ENCODE measurements at regions not wholly inside any gene's neighbourhood (a gene's known extent, or its start where the extent isn't known, plus 50 kb on each side); places are given as distances from the start of the nearest gene placed in this dataset.

DNA sequence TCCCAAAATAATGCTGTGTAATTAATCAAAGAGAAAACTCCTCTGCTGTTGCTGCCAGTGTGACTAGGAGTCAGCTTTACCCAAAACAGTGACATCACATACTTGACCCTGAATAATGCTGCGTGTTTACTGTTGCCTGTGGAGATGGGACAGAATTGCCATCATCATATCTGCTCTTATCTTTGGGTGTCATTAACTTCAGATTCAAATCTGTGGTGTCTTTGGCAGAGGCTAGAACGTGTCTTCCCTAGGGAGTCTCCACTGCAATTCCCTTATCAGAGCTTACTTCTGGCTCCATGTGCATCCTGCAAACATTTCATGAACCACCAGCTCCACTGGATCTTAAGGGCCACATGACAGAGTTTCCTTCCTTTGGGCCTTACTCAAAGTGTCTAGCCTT is 88.9 kb upstream of the MRPS30 start:
- TF ChIP-seq, protein P1, sequence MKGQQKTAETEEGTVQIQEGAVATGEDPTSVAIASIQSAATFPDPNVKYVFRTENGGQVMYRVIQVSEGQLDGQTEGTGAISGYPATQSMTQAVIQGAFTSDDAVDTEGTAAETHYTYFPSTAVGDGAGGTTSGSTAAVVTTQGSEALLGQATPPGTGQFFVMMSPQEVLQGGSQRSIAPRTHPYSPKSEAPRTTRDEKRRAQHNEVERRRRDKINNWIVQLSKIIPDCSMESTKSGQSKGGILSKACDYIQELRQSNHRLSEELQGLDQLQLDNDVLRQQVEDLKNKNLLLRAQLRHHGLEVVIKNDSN (IDR thresholded peaks at IDR 0.05) = no peak
- no peak for TF ChIP-seq EP300 (IDR thresholded peaks at IDR 0.05; ENCODE audit: borderline replicate concordance)
- no peak for TF ChIP-seq TCF12 (IDR thresholded peaks at IDR 0.05; ENCODE audit: low read depth)
- no peak for TF ChIP-seq NFIC (IDR thresholded peaks at IDR 0.05)
- no peak for TF ChIP-seq CREB1 (IDR thresholded peaks at IDR 0.05; ENCODE audit: low read depth)
- no peak for TF ChIP-seq EGR1 (IDR thresholded peaks at IDR 0.05)
- TF ChIP-seq CEBPB (IDR thresholded peaks at IDR 0.05) = no peak
- TF ChIP-seq, protein P2, sequence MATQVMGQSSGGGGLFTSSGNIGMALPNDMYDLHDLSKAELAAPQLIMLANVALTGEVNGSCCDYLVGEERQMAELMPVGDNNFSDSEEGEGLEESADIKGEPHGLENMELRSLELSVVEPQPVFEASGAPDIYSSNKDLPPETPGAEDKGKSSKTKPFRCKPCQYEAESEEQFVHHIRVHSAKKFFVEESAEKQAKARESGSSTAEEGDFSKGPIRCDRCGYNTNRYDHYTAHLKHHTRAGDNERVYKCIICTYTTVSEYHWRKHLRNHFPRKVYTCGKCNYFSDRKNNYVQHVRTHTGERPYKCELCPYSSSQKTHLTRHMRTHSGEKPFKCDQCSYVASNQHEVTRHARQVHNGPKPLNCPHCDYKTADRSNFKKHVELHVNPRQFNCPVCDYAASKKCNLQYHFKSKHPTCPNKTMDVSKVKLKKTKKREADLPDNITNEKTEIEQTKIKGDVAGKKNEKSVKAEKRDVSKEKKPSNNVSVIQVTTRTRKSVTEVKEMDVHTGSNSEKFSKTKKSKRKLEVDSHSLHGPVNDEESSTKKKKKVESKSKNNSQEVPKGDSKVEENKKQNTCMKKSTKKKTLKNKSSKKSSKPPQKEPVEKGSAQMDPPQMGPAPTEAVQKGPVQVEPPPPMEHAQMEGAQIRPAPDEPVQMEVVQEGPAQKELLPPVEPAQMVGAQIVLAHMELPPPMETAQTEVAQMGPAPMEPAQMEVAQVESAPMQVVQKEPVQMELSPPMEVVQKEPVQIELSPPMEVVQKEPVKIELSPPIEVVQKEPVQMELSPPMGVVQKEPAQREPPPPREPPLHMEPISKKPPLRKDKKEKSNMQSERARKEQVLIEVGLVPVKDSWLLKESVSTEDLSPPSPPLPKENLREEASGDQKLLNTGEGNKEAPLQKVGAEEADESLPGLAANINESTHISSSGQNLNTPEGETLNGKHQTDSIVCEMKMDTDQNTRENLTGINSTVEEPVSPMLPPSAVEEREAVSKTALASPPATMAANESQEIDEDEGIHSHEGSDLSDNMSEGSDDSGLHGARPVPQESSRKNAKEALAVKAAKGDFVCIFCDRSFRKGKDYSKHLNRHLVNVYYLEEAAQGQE (IDR thresholded peaks at IDR 0.05; ENCODE audit: low read depth) = no peak
- TF ChIP-seq FOXM1 (IDR thresholded peaks at IDR 0.05; ENCODE audit: borderline replicate concordance, low read depth) = no peak
- no peak for TF ChIP-seq ZBTB7A (IDR thresholded peaks at IDR 0.05; ENCODE audit: low read depth)
- TF ChIP-seq, protein P3, sequence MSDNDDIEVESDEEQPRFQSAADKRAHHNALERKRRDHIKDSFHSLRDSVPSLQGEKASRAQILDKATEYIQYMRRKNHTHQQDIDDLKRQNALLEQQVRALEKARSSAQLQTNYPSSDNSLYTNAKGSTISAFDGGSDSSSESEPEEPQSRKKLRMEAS (IDR thresholded peaks at IDR 0.05) = no peak
- TF ChIP-seq RAD21 (IDR thresholded peaks at IDR 0.05; ENCODE audit: low read depth) = no peak
- no peak for TF ChIP-seq TAF1 (IDR thresholded peaks at IDR 0.05; ENCODE audit: low read depth)

DNA sequence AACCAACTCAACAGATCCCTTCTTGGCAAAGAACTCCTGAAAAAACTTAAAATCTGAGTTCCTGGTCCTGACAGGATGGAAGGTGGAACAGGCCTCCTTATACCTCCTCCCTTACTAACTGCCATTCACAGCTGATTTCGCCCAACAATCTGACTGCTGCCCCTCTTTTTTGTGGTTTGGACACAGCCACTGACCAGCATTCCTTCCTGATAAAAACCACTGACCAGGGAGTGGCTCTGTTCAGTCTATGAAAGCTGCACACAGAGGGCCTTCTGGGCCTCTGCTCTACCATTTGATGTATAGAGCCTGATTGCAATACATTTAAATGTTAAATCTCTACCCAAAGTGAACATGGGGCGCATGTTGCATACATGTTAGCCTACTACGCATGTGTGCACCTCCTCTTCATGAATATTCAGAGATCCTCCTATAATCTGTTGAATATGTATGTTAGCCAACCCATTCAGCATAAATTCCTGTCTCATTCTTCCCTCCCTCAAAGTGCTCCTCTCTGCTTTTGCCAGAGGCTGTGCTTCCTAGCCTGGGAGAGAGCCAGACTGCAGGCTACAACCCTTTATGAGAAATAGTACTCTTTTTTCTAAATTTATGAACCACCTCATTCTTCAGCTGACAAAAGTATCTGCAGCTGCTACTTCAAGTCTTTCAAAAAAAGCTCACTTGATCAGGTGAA is 93.7 kb upstream of the MRPS30 start:
- TF ChIP-seq YY1 (IDR thresholded peaks at IDR 0.05; ENCODE audit: low read depth) (no peak), TAF1 (IDR thresholded peaks at IDR 0.05; ENCODE audit: low read depth) (no peak), CREB1 (IDR thresholded peaks at IDR 0.05; ENCODE audit: low read depth) (no peak)

DNA sequence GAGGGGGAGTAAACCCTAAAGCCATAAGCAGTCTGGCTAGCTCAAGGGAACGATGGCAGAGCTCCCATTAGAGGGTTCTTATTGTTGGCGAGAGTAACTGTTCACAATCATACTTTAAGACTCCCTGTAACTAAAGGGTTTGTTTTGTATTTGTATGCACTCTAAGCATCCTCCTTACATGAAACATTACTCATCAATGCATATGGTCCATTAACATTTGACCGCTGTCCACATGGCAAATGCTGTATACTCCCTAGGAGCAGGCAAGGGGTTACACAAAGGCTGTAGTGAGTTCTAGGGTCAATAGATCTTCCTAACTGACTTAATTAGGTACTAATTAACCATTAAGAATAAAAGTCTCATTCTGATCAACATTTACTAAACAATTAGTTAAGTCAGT is 95.3 kb upstream of the MRPS30 start:
- no peak for TF ChIP-seq EP300 (IDR thresholded peaks at IDR 0.05; ENCODE audit: borderline replicate concordance)
- TF ChIP-seq NFIC (IDR thresholded peaks at IDR 0.05) = no peak
- no peak for TF ChIP-seq CEBPB (IDR thresholded peaks at IDR 0.05)
- no peak for TF ChIP-seq CREB1 (IDR thresholded peaks at IDR 0.05; ENCODE audit: low read depth)

DNA sequence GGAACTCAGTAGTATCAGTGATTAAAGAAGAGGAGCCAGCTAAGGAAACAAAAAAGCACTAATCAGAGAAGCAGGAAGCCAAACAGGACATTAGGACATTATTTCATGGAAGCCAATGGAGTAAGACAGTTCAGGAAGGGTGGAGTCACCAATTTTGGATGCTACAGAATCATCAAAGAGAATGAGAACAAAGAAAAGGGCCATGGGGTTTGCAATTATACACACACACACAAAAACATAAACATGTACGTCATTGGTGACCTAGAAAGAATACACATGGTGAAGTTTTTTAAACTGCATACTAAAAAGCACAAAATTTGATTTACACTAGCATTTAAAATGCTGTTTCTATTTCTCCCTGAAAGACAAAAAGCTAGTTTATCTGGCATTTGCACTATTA is 96.8 kb upstream of the MRPS30 start:
- TF ChIP-seq TEAD4 (IDR thresholded peaks at IDR 0.05) (no peak), CEBPB (IDR thresholded peaks at IDR 0.05) (no peak), YY1 (IDR thresholded peaks at IDR 0.05; ENCODE audit: low read depth) (no peak), TCF12 (IDR thresholded peaks at IDR 0.05; ENCODE audit: low read depth) (no peak), NFIC (IDR thresholded peaks at IDR 0.05) (no peak), ZBTB7A (IDR thresholded peaks at IDR 0.05; ENCODE audit: low read depth) (no peak), RAD21 (IDR thresholded peaks at IDR 0.05; ENCODE audit: low read depth) (no peak), EGR1 (IDR thresholded peaks at IDR 0.05) (no peak), FOXM1 (IDR thresholded peaks at IDR 0.05; ENCODE audit: borderline replicate concordance, low read depth) (no peak), CREB1 (IDR thresholded peaks at IDR 0.05; ENCODE audit: low read depth) (no peak), TAF1 (IDR thresholded peaks at IDR 0.05; ENCODE audit: low read depth) (no peak), EP300 (IDR thresholded peaks at IDR 0.05; ENCODE audit: borderline replicate concordance) (no peak)
- TF ChIP-seq, protein P3 (IDR thresholded peaks at IDR 0.05) = no peak
- TF ChIP-seq, protein P1 (IDR thresholded peaks at IDR 0.05) = no peak
- TF ChIP-seq, protein P2 (IDR thresholded peaks at IDR 0.05; ENCODE audit: low read depth) = no peak

DNA sequence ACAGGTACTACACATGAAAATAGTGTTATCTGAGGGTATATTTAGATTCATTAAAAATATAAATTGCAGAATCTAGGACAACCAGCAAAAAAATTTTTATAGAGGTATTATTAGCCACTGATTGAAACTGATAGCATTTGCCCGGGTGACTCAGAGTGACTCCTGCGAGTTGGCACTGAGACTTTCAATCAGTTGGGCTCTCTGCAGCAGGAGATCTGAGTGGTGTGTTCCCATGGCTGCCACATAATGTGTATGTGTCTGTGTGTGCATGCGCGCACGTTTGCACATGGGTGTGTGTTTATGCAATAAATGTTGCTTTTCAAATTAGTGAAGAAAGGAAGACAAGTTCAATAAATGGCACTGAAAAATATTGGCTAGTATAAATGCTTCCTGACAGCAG is 100.1 kb upstream of the MRPS30 start:
- TF ChIP-seq FOXM1 (IDR thresholded peaks at IDR 0.05; ENCODE audit: borderline replicate concordance, low read depth) (no peak), EP300 (IDR thresholded peaks at IDR 0.05; ENCODE audit: borderline replicate concordance) (no peak), YY1 (IDR thresholded peaks at IDR 0.05; ENCODE audit: low read depth) (no peak), EGR1 (IDR thresholded peaks at IDR 0.05) (no peak), TAF1 (IDR thresholded peaks at IDR 0.05; ENCODE audit: low read depth) (no peak), ZBTB7A (IDR thresholded peaks at IDR 0.05; ENCODE audit: low read depth) (no peak), NFIC (IDR thresholded peaks at IDR 0.05) (no peak), CREB1 (IDR thresholded peaks at IDR 0.05; ENCODE audit: low read depth) (no peak), CEBPB (IDR thresholded peaks at IDR 0.05) (no peak), TCF12 (IDR thresholded peaks at IDR 0.05; ENCODE audit: low read depth) (no peak), TEAD4 (IDR thresholded peaks at IDR 0.05) (no peak)
- TF ChIP-seq, protein P2 (IDR thresholded peaks at IDR 0.05; ENCODE audit: low read depth) = no peak
- TF ChIP-seq, protein P3 (IDR thresholded peaks at IDR 0.05) = no peak
- TF ChIP-seq, protein P1 (IDR thresholded peaks at IDR 0.05) = no peak
